ENCODE measurements at regions not wholly inside any gene's neighbourhood (a gene's known extent, or its start where the extent isn't known, plus 50 kb on each side); places are given as distances from the start of the nearest gene placed in this dataset.
"Not testable (repeated sequence)": the region's sequence is repeated elsewhere in the genome, so short reads cannot be mapped to it uniquely, and the experiment has no call there.

GRCh38 chr9:65395121-65395520 lies 110.1 kb upstream of the FOXD4L5 start:
- not testable (repeated sequence) for H2AFZ ChIP-seq (ENCODE audit: low read length); H3K27me3 ChIP-seq (ENCODE audit: insufficient read depth, low read length, poor library complexity, severe bottlenecking); H3K4me3 ChIP-seq (ENCODE audit: low read length, poor library complexity, severe bottlenecking); H3K4me2 ChIP-seq (ENCODE audit: low read depth, low read length, poor library complexity, severe bottlenecking); H3K9me2 ChIP-seq (replicated peaks; ENCODE audit: low read depth, low read length); H4K20me1 ChIP-seq (ENCODE audit: insufficient read depth, low read length, poor library complexity, severe bottlenecking); H3K4me1 ChIP-seq (ENCODE audit: insufficient read depth, low read length, poor library complexity, severe bottlenecking); H3K9me3 ChIP-seq (ENCODE audit: insufficient read depth, low read depth, low read length); H3K79me2 ChIP-seq (ENCODE audit: insufficient read depth, low read length); H3F3A ChIP-seq (ENCODE audit: low read depth); H3K9ac ChIP-seq (ENCODE audit: low read depth, low read length, poor library complexity, severe bottlenecking); H3K36me3 ChIP-seq (ENCODE audit: insufficient read depth, low read length)

DNA sequence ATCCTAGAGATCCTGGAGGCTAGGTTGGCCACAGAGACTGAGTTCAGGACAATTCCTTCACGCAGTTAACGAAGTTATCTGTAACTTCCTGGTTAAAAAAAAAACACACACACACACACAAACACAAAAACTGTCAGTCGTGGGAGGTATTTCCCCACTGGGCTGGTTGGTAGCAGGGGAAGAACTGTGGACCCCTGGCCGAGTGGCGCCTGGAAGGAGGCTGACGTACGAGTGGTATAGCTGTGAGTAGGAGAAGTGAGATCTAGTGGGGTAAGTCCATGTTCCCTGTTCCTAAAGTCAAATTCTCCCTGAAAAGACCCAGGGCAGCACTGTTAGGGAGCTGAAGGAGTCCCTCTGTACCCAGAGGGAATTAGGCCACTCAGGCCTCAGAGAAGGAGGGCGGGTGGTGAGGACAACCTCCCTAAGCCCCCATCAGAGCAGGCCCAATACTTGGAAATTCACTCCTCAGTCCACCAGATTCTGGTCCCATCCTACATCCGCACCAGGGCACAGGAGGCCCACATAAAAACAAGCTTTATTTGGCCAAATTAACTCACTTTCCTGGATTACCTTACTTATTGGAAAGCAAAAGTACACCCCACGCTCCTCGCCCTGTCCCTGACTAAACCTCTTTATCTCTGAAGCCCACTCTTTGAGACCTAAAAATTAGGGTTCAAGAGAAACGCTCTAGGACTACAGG lies 108.3 kb upstream of the FOXD4L5 start:
- not testable (repeated sequence) for H3K9ac ChIP-seq (ENCODE audit: low read depth, low read length, poor library complexity, severe bottlenecking); H3K4me3 ChIP-seq (ENCODE audit: low read length, poor library complexity, severe bottlenecking); H3K9me2 ChIP-seq (replicated peaks; ENCODE audit: low read depth, low read length); H3F3A ChIP-seq (ENCODE audit: low read depth); H4K20me1 ChIP-seq (ENCODE audit: insufficient read depth, low read length, poor library complexity, severe bottlenecking); H3K4me2 ChIP-seq (ENCODE audit: low read depth, low read length, poor library complexity, severe bottlenecking); H3K27me3 ChIP-seq (ENCODE audit: insufficient read depth, low read length, poor library complexity, severe bottlenecking); H3K36me3 ChIP-seq (ENCODE audit: insufficient read depth, low read length); H3K9me3 ChIP-seq (ENCODE audit: insufficient read depth, low read depth, low read length); H3K79me2 ChIP-seq (ENCODE audit: insufficient read depth, low read length); H2AFZ ChIP-seq (ENCODE audit: low read length); H3K4me1 ChIP-seq (ENCODE audit: insufficient read depth, low read length, poor library complexity, severe bottlenecking)

DNA sequence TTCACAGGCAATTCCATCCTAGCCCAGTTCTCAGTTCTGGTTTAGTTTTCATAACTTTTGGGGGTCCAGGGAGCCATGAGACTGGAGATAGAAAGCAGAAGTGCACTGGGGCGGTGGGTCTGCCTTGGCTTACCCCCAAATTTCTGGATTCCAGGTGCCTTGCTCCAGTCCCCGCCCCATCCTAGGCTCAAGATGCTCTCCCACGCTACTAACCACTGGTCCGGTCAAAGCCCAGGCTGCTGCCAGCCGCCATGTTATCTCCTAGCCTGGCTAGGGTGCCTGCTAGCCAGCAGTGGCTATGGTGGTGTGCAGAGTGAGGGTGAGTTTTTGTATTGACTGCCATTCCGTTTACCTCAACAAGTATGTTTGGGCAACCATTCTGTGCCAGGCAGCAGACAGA lies 107.6 kb upstream of the FOXD4L5 start:
- H3K36me3 ChIP-seq (ENCODE audit: insufficient read depth, low read length); H3K79me2 ChIP-seq (ENCODE audit: insufficient read depth, low read length); H3K9me2 ChIP-seq (replicated peaks; ENCODE audit: low read depth, low read length); H3K4me1 ChIP-seq (ENCODE audit: insufficient read depth, low read length, poor library complexity, severe bottlenecking); H3K4me3 ChIP-seq (ENCODE audit: low read length, poor library complexity, severe bottlenecking); H2AFZ ChIP-seq (ENCODE audit: low read length); H3F3A ChIP-seq (ENCODE audit: low read depth); H3K9ac ChIP-seq (ENCODE audit: low read depth, low read length, poor library complexity, severe bottlenecking); H3K9me3 ChIP-seq (ENCODE audit: insufficient read depth, low read depth, low read length); H3K4me2 ChIP-seq (ENCODE audit: low read depth, low read length, poor library complexity, severe bottlenecking); H4K20me1 ChIP-seq (ENCODE audit: insufficient read depth, low read length, poor library complexity, severe bottlenecking); H3K27me3 ChIP-seq (ENCODE audit: insufficient read depth, low read length, poor library complexity, severe bottlenecking): not testable (repeated sequence)

GRCh38 chr9:65389710-65390109 lies 104.7 kb upstream of the FOXD4L5 start:
- not testable (repeated sequence) for H3K27me3 ChIP-seq (ENCODE audit: insufficient read depth, low read length, poor library complexity, severe bottlenecking); H3K9me3 ChIP-seq (ENCODE audit: insufficient read depth, low read depth, low read length); H4K20me1 ChIP-seq (ENCODE audit: insufficient read depth, low read length, poor library complexity, severe bottlenecking); H3F3A ChIP-seq (ENCODE audit: low read depth); H3K9ac ChIP-seq (ENCODE audit: low read depth, low read length, poor library complexity, severe bottlenecking); H3K4me1 ChIP-seq (ENCODE audit: insufficient read depth, low read length, poor library complexity, severe bottlenecking); H3K36me3 ChIP-seq (ENCODE audit: insufficient read depth, low read length); H3K4me3 ChIP-seq (ENCODE audit: low read length, poor library complexity, severe bottlenecking); H3K9me2 ChIP-seq (replicated peaks; ENCODE audit: low read depth, low read length); H3K4me2 ChIP-seq (ENCODE audit: low read depth, low read length, poor library complexity, severe bottlenecking); H3K79me2 ChIP-seq (ENCODE audit: insufficient read depth, low read length); H2AFZ ChIP-seq (ENCODE audit: low read length)

GRCh38 chr9:65389216-65389615 lies 104.2 kb upstream of the FOXD4L5 start:
- not testable (repeated sequence) for H3K9me3 ChIP-seq (ENCODE audit: insufficient read depth, low read depth, low read length); H2AFZ ChIP-seq (ENCODE audit: low read length); H3F3A ChIP-seq (ENCODE audit: low read depth); H3K4me2 ChIP-seq (ENCODE audit: low read depth, low read length, poor library complexity, severe bottlenecking); H4K20me1 ChIP-seq (ENCODE audit: insufficient read depth, low read length, poor library complexity, severe bottlenecking); H3K4me3 ChIP-seq (ENCODE audit: low read length, poor library complexity, severe bottlenecking); H3K27me3 ChIP-seq (ENCODE audit: insufficient read depth, low read length, poor library complexity, severe bottlenecking); H3K36me3 ChIP-seq (ENCODE audit: insufficient read depth, low read length); H3K9me2 ChIP-seq (replicated peaks; ENCODE audit: low read depth, low read length); H3K4me1 ChIP-seq (ENCODE audit: insufficient read depth, low read length, poor library complexity, severe bottlenecking); H3K79me2 ChIP-seq (ENCODE audit: insufficient read depth, low read length); H3K9ac ChIP-seq (ENCODE audit: low read depth, low read length, poor library complexity, severe bottlenecking)

- H3K4me1 ChIP-seq (ENCODE audit: insufficient read depth, low read length, poor library complexity, severe bottlenecking); H3K9ac ChIP-seq (ENCODE audit: low read depth, low read length, poor library complexity, severe bottlenecking); H3K4me2 ChIP-seq (ENCODE audit: low read depth, low read length, poor library complexity, severe bottlenecking); H2AFZ ChIP-seq (ENCODE audit: low read length); H3K36me3 ChIP-seq (ENCODE audit: insufficient read depth, low read length); H3K9me3 ChIP-seq (ENCODE audit: insufficient read depth, low read depth, low read length); H3K27me3 ChIP-seq (ENCODE audit: insufficient read depth, low read length, poor library complexity, severe bottlenecking); H4K20me1 ChIP-seq (ENCODE audit: insufficient read depth, low read length, poor library complexity, severe bottlenecking); H3K9me2 ChIP-seq (replicated peaks; ENCODE audit: low read depth, low read length); H3F3A ChIP-seq (ENCODE audit: low read depth); H3K79me2 ChIP-seq (ENCODE audit: insufficient read depth, low read length): not testable (repeated sequence)
- H3K4me3 ChIP-seq (ENCODE audit: low read length, poor library complexity, severe bottlenecking): peak overlapping the region; percentile 52
These were observed 101.7 kb upstream of the FOXD4L5 start for GRCh38 chr9:65386699-65387098.

- H3K4me3 ChIP-seq (ENCODE audit: low read length, poor library complexity, severe bottlenecking); H3K4me1 ChIP-seq (ENCODE audit: insufficient read depth, low read length, poor library complexity, severe bottlenecking); H3F3A ChIP-seq (ENCODE audit: low read depth); H3K27me3 ChIP-seq (ENCODE audit: insufficient read depth, low read length, poor library complexity, severe bottlenecking); H3K9me2 ChIP-seq (replicated peaks; ENCODE audit: low read depth, low read length); H3K36me3 ChIP-seq (ENCODE audit: insufficient read depth, low read length); H3K9ac ChIP-seq (ENCODE audit: low read depth, low read length, poor library complexity, severe bottlenecking); H3K9me3 ChIP-seq (ENCODE audit: insufficient read depth, low read depth, low read length); H2AFZ ChIP-seq (ENCODE audit: low read length); H3K79me2 ChIP-seq (ENCODE audit: insufficient read depth, low read length); H4K20me1 ChIP-seq (ENCODE audit: insufficient read depth, low read length, poor library complexity, severe bottlenecking); H3K4me2 ChIP-seq (ENCODE audit: low read depth, low read length, poor library complexity, severe bottlenecking): not testable (repeated sequence)
These were observed 101.2 kb upstream of the FOXD4L5 start for GRCh38 chr9:65386191-65386590.

GRCh38 chr9:65385655-65386024 lies 100.6 kb upstream of the FOXD4L5 start:
- H3K4me2 ChIP-seq (ENCODE audit: low read depth, low read length, poor library complexity, severe bottlenecking); H3K27me3 ChIP-seq (ENCODE audit: insufficient read depth, low read length, poor library complexity, severe bottlenecking); H2AFZ ChIP-seq (ENCODE audit: low read length); H3K9me2 ChIP-seq (replicated peaks; ENCODE audit: low read depth, low read length); H3K4me3 ChIP-seq (ENCODE audit: low read length, poor library complexity, severe bottlenecking); H4K20me1 ChIP-seq (ENCODE audit: insufficient read depth, low read length, poor library complexity, severe bottlenecking); H3F3A ChIP-seq (ENCODE audit: low read depth); H3K9ac ChIP-seq (ENCODE audit: low read depth, low read length, poor library complexity, severe bottlenecking); H3K4me1 ChIP-seq (ENCODE audit: insufficient read depth, low read length, poor library complexity, severe bottlenecking); H3K9me3 ChIP-seq (ENCODE audit: insufficient read depth, low read depth, low read length); H3K36me3 ChIP-seq (ENCODE audit: insufficient read depth, low read length); H3K79me2 ChIP-seq (ENCODE audit: insufficient read depth, low read length): not testable (repeated sequence)
